ENCODE measurements at regions not wholly inside any gene's neighbourhood (a gene's known extent, or its start where the extent isn't known, plus 50 kb on each side); places are given as distances from the start of the nearest gene placed in this dataset.

- no peaks in the 10 kb centered on the region for H3K36me3 ChIP-seq
- whole genome bisulfite sequencing (ENCODE audit: insufficient coverage, low coverage, low lambda C conversion rate, missing lambda C conversion rate), result 34% methylated on average over 2 of the region's 2 CpGs
- intact Hi-C loops (cut with DNase I), result no loop called here
- ATAC-seq (no peak), DNase-seq (no peak)
- H3K27ac ChIP-seq, result no peak overlapping the region
- H3K4me3 ChIP-seq, result no peak overlapping the region
- H3K9me3 ChIP-seq, result no peaks in the 10 kb centered on the region
- H3K27me3 ChIP-seq, result no peaks in the 10 kb centered on the region
- no peaks in the 10 kb centered on the region for H3K4me1 ChIP-seq
- TF ChIP-seq CTCF (IDR thresholded peaks at IDR 0.05) (no peak), POLR2A (IDR thresholded peaks at IDR 0.05) (no peak)
Observed at GRCh38 chr5:42022383-42022972, 97.4 kb downstream of the FBXO4 start.

- DNase-seq, result no peak
- no peak overlapping the region for H3K4me3 ChIP-seq
- H3K27ac ChIP-seq, result no peak overlapping the region
- no peaks in the 10 kb centered on the region for H3K9me3 ChIP-seq
- H3K27me3 ChIP-seq, result no peaks in the 10 kb centered on the region
- H3K4me1 ChIP-seq, result no peaks in the 10 kb centered on the region
- intact Hi-C loops (cut with DNase I), result no loop called here
- no peaks in the 10 kb centered on the region for H3K36me3 ChIP-seq
- WGBS (ENCODE audit: insufficient coverage, low coverage, low lambda C conversion rate, missing lambda C conversion rate), result 30% methylated on average over 2 of the region's 2 CpGs
- TF ChIP-seq POLR2A (IDR thresholded peaks at IDR 0.05), result no peak
- no peak for TF ChIP-seq CTCF (IDR thresholded peaks at IDR 0.05)
- ATAC-seq, result no peak
Observed at GRCh38 chr5:42026446-42026845, 101.4 kb downstream of the FBXO4 start.

GRCh38 chr5:42032137-42032536, 107.1 kb downstream of the FBXO4 start:
- DNase-seq (no peak), ATAC-seq (no peak)
- Histone ChIP-seq H3K27ac (no peak overlapping the region), H3K4me1 (no peaks in the 10 kb centered on the region), H3K9me3 (no peaks in the 10 kb centered on the region), H3K4me3 (no peak overlapping the region), H3K27me3 (no peaks in the 10 kb centered on the region), H3K36me3 (no peaks in the 10 kb centered on the region)
- intact Hi-C loops (cut with DNase I), result no loop called here
- TF ChIP-seq CTCF (IDR thresholded peaks at IDR 0.05), result no peak
- TF ChIP-seq POLR2A (IDR thresholded peaks at IDR 0.05), result no peak
- WGBS (ENCODE audit: insufficient coverage, low coverage, low lambda C conversion rate, missing lambda C conversion rate), result no CpG with 5 or more reads among the region's 1 CpG

GRCh38 chr5:42035526-42035925, 110.4 kb downstream of the FBXO4 start:
- ATAC-seq (no peak), DNase-seq (no peak)
- no peaks in the 10 kb centered on the region for H3K27me3 ChIP-seq
- intact Hi-C loops (cut with DNase I), result no loop called here
- TF ChIP-seq POLR2A (IDR thresholded peaks at IDR 0.05), result no peak
- H3K4me1 ChIP-seq, result no peaks in the 10 kb centered on the region
- no peaks in the 10 kb centered on the region for H3K9me3 ChIP-seq
- no peak overlapping the region for H3K27ac ChIP-seq
- H3K4me3 ChIP-seq, result no peak overlapping the region
- no peaks in the 10 kb centered on the region for H3K36me3 ChIP-seq
- 31% methylated on average over 1 of the region's 1 CpG for WGBS (ENCODE audit: insufficient coverage, low coverage, low lambda C conversion rate, missing lambda C conversion rate)

GRCh38 chr5:42036379-42036778, 111.3 kb downstream of the FBXO4 start:
- no peaks in the 10 kb centered on the region for H3K9me3 ChIP-seq
- intact Hi-C loops (cut with DNase I), result no loop called here
- ATAC-seq (no peak), DNase-seq (no peak)
- H3K27me3 ChIP-seq, result no peaks in the 10 kb centered on the region
- no peak overlapping the region for H3K4me3 ChIP-seq
- H3K36me3 ChIP-seq, result no peaks in the 10 kb centered on the region
- WGBS (ENCODE audit: insufficient coverage, low coverage, low lambda C conversion rate, missing lambda C conversion rate), result 32% methylated on average over 5 of the region's 5 CpGs
- no peak overlapping the region for H3K27ac ChIP-seq
- no peak for TF ChIP-seq POLR2A (IDR thresholded peaks at IDR 0.05)
- TF ChIP-seq CTCF (IDR thresholded peaks at IDR 0.05), result no peak
- no peaks in the 10 kb centered on the region for H3K4me1 ChIP-seq
